ENCODE measurements at regions not wholly inside any gene's neighbourhood (a gene's known extent, or its start where the extent isn't known, plus 50 kb on each side); places are given as distances from the start of the nearest gene placed in this dataset.

DNA sequence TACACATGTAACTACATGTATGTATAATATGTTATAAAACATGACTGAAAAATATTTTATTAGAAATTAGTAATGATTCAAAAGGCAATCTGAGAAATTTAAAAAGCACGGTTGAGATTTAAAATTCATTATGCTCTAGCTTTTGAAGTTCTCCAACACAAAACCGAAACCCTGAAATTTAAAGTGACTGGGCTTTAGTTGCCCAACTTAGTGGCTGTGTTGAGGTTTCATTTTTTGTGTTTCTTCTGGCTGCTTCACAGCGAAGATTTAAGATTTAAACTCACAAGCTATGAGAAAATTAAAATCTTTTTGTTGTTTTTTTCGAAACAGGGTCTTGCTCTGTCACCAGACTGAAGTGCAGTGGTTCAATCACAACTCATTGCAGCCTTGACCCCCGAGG is 1058.7 kb downstream of the NCAM2 start:
- Mint-ChIP-seq H3K4me3 (no peak overlapping the region), H3K9me3 (peaks cover 0 to 5% (median 2%) of the 10 kb centered on the region in 7 donors), H3K27ac (no peak overlapping the region), H3K27me3 (ENCODE audit: low read depth in 3 of 3) (no peaks in the 10 kb centered on the region), H3K4me1 (no peaks in the 10 kb centered on the region), H3K36me3 (no peaks in the 10 kb centered on the region)
- Histone ChIP-seq H3K4me3 (replicated peaks in 1 of 3; ENCODE audit: low read depth in 2 of 3, low read length in 3 of 3) (no peak overlapping the region), H3K9ac (ENCODE audit: insufficient read depth, low read length, poor library complexity, severe bottlenecking) (no peak overlapping the region), H3K79me2 (ENCODE audit: insufficient read depth, low read length) (no peaks in the 10 kb centered on the region), H3K27ac (ENCODE audit: low read depth in 1 of 2, low read length in 2 of 2) (no peak overlapping the region), H3K4me2 (replicated peaks; ENCODE audit: extremely low read depth, low read length, poor library complexity, severe bottlenecking) (no peak overlapping the region), H3K27me3 (ENCODE audit: control insufficient read depth in 2 of 2, insufficient read depth in 2 of 2, low read length in 2 of 2) (no peaks in the 10 kb centered on the region), H4K20me1 (ENCODE audit: insufficient read depth, low read length) (no peaks in the 10 kb centered on the region), H3K4me1 (ENCODE audit: control insufficient read depth in 1 of 2, insufficient read depth in 2 of 2, low read length in 2 of 2) (no peaks in the 10 kb centered on the region), H3K9me3 (replicated peaks in 1 of 2; ENCODE audit: control insufficient read depth in 1 of 2, insufficient read depth in 1 of 2, low read length in 2 of 2) (peaks cover 0 to 3% of the 10 kb centered on the region in 2 donors), H3K36me3 (replicated peaks in 1 of 2; ENCODE audit: control insufficient read depth in 1 of 2, insufficient read depth in 2 of 2, low read length in 2 of 2) (no peaks in the 10 kb centered on the region), H2AFZ (ENCODE audit: insufficient read depth, low read depth, low read length, poor library complexity, severe bottlenecking) (no peak overlapping the region)
- WGBS (ENCODE audit: insufficient coverage), result 88% methylated on average over 1 of the region's 5 CpGs
- no peak for DNase-seq
- intact Hi-C loops (cut with micrococcal nuclease), result no loop called here
- TF ChIP-seq, protein P1, sequence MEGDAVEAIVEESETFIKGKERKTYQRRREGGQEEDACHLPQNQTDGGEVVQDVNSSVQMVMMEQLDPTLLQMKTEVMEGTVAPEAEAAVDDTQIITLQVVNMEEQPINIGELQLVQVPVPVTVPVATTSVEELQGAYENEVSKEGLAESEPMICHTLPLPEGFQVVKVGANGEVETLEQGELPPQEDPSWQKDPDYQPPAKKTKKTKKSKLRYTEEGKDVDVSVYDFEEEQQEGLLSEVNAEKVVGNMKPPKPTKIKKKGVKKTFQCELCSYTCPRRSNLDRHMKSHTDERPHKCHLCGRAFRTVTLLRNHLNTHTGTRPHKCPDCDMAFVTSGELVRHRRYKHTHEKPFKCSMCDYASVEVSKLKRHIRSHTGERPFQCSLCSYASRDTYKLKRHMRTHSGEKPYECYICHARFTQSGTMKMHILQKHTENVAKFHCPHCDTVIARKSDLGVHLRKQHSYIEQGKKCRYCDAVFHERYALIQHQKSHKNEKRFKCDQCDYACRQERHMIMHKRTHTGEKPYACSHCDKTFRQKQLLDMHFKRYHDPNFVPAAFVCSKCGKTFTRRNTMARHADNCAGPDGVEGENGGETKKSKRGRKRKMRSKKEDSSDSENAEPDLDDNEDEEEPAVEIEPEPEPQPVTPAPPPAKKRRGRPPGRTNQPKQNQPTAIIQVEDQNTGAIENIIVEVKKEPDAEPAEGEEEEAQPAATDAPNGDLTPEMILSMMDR (IDR thresholded peaks at IDR 0.05), result no peak

GRCh38 chr21:22062472-22063139 is 1064.4 kb downstream of the NCAM2 start:
- H3K9ac ChIP-seq (ENCODE audit: insufficient read depth, low read length, poor library complexity, severe bottlenecking), result no peak overlapping the region
- H2AFZ ChIP-seq (ENCODE audit: insufficient read depth, low read depth, low read length, poor library complexity, severe bottlenecking), result no peak overlapping the region
- no peak overlapping the region for H3K27ac Mint-ChIP-seq

More at GRCh38 chr21:22062472-22063139, 1064.4 kb downstream of the NCAM2 start:
- intact Hi-C loops (cut with micrococcal nuclease), result no loop called here
- Mint-ChIP-seq H3K4me3 (no peak overlapping the region), H3K36me3 (no peaks in the 10 kb centered on the region), H3K27me3 (ENCODE audit: low read depth in 3 of 3) (peaks cover 0 to 1% (median 0%) of the 10 kb centered on the region in 3 donors), H3K9me3 (peaks cover 0 to 5% (median 2%) of the 10 kb centered on the region in 7 donors), H3K4me1 (no peaks in the 10 kb centered on the region)
- Histone ChIP-seq H3K4me3 (replicated peaks in 1 of 3; ENCODE audit: low read depth in 2 of 3, low read length in 3 of 3) (no peak overlapping the region), H3K27me3 (ENCODE audit: control insufficient read depth in 2 of 2, insufficient read depth in 2 of 2, low read length in 2 of 2) (no peaks in the 10 kb centered on the region), H3K9me3 (replicated peaks in 1 of 2; ENCODE audit: control insufficient read depth in 1 of 2, insufficient read depth in 1 of 2, low read length in 2 of 2) (no peaks in the 10 kb centered on the region), H4K20me1 (ENCODE audit: insufficient read depth, low read length) (no peaks in the 10 kb centered on the region), H3K36me3 (replicated peaks in 1 of 2; ENCODE audit: control insufficient read depth in 1 of 2, insufficient read depth in 2 of 2, low read length in 2 of 2) (no peaks in the 10 kb centered on the region), H3K4me2 (replicated peaks; ENCODE audit: extremely low read depth, low read length, poor library complexity, severe bottlenecking) (no peak overlapping the region), H3K27ac (ENCODE audit: low read depth in 1 of 2, low read length in 2 of 2) (no peak overlapping the region), H3K79me2 (ENCODE audit: insufficient read depth, low read length) (no peaks in the 10 kb centered on the region), H3K4me1 (ENCODE audit: control insufficient read depth in 1 of 2, insufficient read depth in 2 of 2, low read length in 2 of 2) (no peaks in the 10 kb centered on the region)
- TF ChIP-seq, protein P1 (IDR thresholded peaks at IDR 0.05), result no peak
- DNase-seq, result no peak
